Stromal cell of bone marrow (primary cell): ENCODE measurements at regions not wholly inside any gene's neighbourhood (a gene's known extent, or its start where the extent isn't known, plus 50 kb on each side); places are given as distances from the start of the nearest gene placed in this dataset.
"Not testable (repeated sequence)": the region's sequence is repeated elsewhere in the genome, so short reads cannot be mapped to it uniquely, and the experiment has no call there.

Experiments used
- DNase-seq: peaks from one replicate; pipeline ENCODE4 v3.0.0-alpha.2; 2012; ENCODE audit warnings: low read depth

DNA sequence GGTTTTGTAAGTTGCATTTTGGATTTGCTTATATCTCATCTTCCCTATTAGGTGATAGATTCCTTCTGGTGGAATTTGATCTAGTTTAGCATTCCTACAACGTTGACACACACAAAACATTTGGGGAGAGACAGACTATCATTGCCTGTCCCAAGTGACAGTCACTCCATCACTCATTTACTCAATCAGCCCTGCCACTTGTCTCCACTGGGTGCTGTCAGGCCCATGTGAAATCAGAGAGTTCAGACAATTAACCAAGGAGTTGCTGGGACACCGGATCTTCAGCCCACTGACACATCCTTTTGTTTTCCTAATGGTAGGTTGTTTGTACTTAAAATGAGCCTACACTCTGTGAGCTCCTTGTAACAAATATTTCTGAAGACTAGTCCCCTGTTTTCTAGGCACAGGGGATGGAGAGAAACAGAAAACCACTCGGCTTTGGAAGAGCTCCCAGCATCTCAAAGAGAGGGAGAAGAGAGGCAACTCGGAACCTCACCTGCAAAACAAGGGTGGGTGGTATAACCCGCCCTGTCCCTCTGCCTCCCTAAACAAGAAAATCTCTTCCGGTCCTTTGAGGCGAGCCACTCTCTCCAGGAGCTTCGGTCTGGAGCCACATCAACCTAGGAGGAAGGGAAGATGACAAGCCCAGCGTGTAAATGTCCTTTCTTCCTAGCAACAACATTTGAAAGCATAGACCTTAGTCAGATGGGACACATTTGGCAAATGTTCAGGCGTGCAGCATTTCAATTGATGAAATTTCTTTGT lies 440.9 kb upstream of the KLF12 start:
- no peak for DNase-seq

DNA sequence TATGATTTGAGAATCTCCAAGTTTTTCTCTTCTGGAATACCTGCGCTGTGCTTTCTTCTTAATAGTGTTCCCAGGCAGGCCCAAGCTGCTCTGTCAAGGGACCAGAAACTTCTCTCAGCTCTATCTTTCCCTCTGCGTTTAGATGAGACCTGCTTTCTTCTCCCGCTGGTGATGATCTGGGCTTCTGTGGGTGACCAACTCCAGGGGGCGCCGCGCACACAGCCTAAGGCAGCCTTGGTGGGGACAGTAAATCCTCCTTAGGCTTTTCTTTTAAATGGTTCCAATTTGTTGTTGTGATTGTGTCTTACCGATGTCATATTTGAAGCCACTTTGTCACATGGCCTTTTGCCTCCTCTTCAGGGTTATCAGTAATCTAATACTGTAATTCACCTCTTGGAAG lies 439.4 kb upstream of the KLF12 start:
- DNase-seq: no peak

DNA sequence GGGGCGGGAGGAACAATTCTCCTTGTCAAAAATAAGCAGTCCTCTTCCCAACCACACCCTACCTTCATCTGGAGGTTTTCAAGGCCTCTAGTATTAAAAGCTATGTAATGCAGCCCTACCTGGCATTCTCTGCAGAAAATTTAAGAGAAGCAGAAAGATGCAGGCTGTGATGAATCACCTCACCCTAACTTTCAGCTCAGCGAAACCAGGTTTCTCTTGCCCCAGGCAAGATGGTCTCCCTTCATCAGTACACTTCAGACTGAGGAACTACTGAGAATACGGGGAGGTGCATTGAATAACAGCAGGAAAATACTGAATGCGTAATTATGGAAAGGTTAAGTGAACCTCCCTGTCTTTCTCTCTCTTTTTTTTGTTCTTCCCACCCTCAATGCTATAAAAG lies 437.6 kb upstream of the KLF12 start:
- no peak for DNase-seq

DNA sequence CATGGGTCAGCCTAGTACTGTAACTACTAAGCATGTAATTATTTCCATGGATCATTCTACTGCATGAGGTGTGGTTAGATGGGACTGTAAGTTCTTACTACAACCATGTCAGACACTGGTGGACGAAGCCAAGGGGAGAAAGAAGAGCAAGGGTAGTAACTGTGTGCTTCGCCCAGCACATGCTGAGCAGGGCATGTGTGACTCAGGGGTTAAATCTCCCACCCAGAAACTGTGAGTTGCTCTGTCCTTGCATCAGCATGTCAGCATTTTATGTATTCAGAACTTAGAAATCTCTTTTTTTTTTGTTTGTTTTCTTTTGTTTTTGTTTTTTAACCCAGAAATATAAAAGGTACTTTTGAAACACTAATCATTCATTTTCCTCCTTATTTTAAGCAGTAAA lies 436.6 kb upstream of the KLF12 start:
- no peak for DNase-seq

DNA sequence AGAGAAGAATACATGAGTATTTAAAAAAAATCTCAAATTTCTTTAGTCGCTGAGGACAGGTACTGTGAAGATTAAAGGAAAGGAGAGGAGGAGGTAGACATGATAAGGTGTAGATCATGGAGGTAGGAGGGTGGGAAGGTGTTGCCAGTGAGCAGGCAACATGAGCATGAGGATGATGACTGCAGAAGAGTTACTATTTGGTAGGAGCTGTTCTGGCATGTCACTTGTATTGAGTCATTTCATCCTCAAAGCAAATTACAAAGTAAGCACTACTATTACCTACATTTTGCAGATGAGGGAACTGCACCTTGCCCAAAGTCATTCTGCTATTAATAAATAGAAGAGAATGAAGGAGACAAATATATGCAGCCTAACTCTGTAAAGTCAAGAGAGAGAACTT lies 435.8 kb upstream of the KLF12 start:
- DNase-seq: no peak

DNA sequence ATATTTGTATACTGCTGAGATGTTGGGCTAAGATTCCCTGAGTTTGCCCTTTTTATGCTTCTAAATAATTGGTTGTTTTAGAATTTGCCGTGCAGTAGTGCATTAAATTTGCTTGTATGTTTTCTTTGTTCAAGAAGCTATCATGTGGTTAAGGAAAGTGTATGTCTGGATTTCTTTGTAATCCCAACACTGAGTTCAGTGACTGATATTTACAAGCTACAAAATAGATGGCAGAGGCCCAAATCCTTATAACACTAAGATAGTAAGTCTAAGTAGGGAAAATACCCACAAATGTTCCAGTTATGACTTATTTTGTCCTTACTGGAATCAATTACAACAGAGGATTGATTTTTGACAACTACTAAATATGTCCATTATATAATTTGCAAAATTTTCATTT lies 435.0 kb upstream of the KLF12 start:
- DNase-seq: no peak

DNA sequence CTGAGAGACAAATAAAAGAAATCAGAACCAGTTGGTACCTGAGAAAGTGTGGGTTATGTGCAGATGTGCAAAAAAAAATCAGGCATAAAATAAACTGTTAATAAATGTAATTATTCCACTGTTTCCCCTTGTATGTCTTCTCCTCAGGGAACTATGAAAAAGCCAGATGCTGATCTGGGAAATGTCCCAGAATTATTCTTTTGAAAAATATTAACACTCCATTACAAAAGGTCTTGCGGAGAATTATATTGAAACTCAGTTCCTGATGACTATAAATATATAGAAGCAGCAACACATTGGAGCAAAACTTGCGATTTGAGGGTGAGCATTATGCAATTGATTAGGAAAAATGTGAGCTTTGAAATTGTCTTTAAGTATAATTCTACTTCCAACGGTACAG lies 433.3 kb upstream of the KLF12 start:
- no peak for DNase-seq

DNA sequence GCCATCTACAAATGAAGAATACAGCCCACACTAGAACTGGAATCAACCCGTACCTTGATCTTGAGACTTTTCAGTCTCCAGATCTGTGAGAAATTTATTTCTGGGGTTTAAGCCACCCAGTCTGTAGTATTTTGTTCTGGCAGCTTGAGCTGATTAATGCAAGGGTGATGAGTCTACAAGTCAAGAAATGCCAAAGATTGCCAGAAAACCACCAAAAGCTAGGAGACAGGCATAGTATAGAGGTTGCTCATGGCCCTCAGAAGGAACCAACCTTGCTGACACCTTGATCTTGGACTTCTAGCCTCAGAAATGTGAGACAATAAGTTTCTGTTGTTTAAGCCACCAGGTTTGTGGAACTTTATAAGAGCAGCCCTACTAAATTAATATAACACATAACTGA lies 428.2 kb upstream of the KLF12 start:
- no peak for DNase-seq

DNA sequence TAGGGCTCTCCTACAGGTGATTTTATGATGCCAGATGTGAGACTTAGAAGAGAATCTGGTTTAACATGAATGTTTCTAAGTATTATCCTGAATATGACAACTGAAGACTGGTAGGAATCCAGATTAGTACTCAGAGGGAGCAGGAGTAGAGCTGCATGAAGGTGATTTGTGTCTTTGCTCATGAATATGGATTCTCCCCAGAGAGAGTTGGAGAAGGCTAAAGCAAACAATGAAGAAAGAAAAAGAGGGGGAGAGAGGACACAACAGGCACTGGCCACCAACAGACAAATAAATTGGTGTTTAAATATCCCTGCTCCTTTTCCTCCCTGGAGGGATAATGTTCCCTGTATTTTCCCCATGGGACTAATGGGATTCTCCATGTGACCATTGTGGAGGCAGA lies 427.0 kb upstream of the KLF12 start:
- DNase-seq: no peak

DNA sequence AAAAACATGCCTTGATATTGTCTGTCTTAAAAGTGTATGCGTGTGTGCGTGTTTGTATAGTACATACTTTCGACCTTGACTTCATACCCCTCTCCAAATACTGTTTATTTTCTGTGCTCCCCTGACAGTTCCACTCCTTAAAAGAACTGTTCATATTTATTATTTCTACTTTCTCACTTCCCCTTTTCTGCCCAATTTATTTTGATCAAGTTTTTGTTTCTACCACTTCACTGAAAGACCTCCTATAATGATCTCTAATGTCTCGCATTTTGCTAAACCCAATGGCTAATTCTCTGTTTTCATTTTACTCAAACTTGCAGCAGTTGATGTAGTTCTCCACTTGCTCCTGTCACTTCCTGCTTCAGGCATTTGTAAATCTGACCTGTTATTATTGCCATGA lies 426.1 kb upstream of the KLF12 start:
- DNase-seq: no peak

DNA sequence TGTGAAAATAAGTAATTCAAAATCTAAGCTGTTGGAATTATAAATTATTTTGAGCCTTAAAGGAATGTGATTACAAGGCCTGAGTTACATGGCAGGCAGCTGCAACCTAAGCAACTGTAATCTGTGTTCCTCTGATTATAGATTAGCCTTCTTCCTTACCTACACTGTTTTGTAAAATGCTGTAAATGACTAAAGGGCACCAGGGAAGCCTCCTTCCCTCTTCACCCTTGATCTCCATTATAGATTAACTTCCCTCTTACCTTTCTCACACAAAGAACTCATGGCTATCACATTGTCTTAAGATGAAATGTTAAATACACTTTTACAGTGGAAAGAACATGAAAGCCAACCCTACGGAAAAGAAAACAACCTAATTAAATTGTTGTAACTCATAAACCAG lies 423.7 kb upstream of the KLF12 start:
- no peak for DNase-seq

DNA sequence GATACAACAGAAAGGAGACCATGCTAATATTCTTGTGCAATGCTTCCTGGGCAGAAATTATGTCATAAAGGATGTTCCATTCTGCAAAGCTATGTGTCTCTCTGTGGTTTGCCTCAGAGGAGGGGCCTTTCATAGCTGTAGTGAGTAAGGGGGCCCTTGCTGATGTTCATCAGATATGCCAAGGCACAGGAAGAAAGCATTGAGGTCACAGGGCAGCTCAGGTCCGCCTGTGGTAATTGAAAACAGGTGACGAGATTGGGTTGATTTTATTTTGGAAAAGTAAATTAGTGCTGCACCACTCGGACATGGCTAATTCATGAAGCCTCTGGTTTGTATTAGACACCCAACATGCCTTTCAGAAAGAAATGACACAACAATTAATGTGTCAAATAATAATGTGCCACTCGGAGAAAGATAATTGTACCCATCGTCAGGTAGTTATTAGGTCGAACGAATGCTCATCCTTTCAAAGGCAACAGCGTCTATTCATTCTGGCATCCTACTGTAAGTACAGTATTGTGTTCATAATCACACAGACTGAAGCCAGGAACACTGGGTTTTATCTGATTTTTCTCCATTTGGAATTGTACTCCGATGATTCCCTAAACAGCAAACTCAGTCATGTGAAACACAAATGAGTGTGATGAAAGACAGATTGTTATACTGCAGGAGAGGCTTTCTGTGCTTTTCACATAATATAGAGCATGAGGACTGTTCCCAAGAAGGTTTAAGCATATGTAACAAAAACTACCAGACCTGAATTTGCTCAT lies 421.6 kb upstream of the KLF12 start:
- DNase-seq: no peak

DNA sequence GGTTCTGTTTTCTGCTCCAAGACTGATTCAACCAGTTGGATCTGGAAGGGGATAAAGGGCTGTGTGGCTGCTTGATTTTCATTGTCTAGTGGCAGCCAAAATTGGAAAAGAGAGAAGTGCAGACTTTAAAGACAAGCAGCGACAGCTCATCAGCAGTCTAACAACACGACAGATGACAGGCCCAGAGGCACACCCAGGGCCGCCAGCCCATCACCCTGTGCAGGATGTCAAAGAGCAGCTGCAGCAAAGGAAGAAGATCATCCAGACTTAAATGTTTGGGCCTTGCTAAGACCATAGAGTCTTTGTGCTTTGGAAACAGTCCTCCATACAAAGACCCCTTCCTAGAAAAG lies 421.0 kb upstream of the KLF12 start:
- DNase-seq: no peak

DNA sequence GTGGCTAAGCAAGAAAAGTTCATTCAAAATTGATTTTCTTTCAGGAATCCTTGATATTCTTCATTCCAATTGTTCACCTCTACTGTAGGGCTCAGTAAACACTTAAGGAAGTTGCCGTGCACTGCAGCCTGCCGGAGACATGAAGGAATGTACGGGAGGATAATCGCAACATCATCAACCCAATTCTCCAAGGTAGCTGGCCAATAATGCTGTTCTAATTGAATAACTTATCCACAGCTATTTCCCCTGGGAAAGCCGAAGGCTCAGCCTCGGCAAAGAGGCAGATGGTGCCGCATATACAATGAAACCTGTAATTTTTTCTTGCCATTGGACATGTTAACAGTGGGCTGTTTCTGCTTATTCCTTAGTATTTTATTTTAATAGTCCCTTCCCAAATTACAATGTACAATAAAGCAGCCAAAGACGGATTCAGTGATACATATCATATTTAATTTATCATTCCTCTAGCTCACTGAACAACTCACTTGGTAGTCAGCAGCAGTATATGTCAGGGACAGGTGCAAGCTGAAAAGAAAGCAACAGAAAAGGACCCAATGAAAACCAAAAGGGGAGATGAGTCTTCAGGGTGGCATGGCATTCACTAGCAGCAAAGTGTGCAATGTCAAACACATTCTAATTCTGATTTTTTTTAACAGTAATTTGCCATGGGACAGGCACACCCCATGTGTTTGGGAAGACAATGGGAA lies 420.5 kb upstream of the KLF12 start:
- no peak for DNase-seq

DNA sequence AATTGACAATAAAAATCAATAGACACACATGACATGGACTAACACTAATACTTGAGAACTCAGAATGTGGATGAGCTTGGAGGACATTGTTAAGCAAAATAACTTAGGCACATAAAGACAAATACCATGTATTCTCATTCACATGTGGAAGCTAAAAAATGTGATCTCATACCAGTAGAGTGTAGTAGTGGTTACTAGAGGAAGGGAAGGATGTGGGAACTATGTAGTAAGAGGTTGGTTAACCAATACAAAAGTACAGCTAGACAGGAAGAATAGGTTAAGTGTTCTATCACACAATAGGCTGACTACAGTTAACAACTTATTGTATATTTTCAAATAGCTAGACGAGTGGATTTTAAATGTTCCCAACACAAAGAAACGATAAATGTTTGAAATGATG lies 415.8 kb upstream of the KLF12 start:
- DNase-seq: no peak

DNA sequence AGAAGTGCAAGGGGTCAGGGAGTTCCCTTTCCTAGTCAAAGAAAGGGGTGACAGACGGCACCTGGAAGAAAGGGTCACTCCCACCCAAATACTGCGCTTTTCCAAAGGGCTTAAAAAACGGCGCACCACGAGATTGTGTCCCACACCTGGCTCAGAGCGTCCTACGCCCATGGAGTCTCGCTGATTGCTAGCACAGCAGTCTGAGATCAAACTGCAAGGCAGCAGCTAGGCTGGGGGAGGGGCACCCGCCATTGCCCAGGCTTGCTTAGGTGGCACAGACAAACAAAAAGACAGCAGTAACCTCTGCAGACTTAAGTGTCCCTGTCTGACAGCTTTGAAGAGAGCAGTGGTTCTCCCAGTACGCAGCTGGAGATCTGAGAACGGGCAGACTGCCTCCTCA lies 402.4 kb upstream of the KLF12 start:
- DNase-seq: not testable (repeated sequence)

DNA sequence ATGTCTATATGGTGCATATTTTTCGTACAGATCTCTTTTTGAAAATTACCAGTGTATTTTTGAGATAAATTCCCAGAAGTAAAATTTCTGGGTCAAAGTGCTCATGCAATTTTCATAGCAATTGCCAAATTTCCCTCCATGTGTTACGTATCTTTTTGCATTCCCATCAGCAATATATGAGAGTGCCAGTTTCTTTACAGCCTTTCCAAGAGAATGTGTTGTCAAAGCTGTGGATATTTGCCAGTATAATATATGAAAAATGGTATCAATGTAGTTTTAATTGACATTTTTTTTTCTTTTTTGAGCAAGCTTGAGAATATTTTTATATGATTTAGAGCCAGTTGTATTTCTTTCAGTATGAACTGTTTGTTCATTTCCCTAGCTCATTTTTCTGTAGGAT lies 399.0 kb upstream of the KLF12 start:
- DNase-seq: no peak

DNA sequence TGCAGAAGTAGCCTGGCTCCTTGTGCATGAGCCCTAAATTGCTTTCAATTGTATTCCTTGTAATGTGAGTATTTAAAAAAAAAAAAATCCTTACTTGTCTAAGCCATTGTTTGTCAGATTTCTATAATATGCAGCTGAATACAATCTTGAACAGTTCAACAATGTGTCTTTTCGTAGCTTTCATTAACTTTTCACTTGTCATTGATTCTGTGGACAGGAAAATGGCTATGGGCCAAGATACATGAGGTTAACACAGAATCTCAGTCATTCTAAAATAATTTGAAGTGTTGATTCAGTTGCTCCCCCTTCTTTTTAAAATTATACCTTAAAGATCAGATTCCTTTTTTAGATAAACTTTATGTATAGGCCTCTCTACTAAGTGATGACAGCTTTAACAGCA lies 395.8 kb upstream of the KLF12 start:
- no peak for DNase-seq

DNA sequence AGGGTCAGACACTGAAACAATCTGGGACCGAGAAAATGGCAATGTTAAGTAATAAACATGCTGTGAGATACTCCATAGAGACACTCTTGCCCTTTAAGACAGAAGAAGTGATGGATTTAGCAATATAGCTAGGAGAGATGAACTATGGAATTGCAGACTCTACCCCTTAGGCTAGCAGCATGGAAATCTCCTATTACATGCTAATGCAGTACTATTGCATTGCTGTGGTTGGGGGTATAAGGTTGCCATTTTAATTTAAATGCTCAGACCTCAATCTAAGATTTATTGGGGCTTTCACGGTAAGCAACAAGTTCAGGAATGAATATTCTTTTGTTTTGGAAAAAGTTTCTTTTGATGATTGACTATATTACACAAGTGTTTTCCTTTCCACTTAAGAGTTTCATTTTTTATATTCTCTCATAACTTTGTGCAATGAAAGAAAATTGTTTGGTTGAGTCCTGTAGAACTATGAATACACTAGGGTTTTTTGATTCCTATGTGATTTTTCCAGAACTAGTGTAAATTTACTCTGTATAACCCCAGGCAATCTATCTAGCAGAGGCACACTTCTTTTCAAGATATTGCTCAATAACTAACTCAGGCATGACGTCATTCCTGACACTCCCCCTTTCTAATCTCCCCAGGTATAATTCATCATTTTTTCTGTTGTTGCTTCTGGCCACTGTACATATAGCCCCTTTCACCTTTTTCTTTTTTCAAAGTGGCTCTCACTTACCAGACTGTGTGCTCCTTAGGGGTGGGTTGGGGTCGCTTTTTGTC lies 394.7 kb upstream of the KLF12 start:
- DNase-seq: no peak

DNA sequence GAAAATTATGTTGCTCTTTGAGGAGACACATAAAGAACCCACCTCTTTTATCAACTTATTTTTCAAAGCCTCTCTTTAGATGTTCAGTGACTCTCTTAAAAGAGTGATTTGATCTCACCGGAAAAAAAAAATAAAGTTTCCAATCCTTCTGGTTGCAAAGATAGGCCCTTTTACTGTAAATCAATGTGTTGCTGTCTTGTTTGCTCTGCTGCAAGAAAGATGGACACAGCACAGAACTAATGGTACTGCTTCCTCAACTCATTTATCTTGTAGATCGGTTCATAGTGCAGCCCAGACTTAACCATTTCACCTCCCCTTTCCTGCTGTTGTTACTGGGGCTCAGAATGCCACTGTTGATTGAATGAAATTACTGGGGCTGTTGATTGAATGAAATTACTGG lies 388.9 kb upstream of the KLF12 start:
- no peak for DNase-seq

DNA sequence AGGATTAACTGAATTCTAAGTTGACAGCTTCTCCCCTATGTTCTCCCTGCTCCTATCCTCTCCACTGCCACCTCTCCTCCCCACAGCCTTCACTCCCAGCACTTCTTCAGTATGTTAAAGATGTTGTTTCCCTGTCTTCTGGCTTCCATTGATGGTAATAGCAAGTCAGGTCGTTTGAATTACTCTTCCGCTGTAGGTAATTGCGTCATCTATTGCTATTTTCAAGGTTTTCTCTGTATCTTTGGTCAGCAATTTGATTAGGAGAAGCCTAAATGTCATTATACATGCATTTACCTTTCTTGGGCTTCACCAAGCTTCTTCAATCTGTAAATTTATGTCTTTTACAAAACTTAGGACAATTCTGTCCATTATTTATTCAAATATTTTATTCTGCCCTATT lies 377.3 kb upstream of the KLF12 start:
- no peak for DNase-seq

DNA sequence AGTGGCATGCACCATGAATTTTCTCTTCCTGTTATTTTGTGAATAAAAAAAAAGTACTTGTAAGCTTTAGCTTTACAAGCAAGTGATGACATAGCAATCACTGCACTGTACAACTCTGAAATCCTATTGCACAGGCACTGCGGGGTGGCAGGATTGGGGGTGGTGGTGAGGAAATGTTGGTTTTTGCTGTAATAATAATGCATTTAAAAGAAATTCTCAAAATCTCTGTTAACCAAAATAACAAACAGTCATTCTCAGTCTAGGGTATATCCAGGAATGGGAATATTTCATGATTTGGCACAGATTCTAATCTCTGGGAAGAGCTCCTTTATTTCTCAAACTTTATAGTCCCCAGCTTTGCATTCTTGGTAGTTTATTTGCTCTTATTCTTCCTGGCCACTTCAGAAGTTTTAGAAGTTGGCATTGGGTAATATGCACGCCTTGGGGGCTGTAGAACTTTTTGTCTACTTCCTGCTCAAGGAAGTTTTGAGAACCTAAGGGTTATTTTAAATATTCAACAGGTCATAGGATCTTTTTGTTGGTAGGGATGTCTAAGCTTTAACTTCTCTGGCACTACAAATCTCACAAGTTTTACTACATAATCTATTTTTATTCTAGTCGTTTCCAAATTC lies 353.0 kb upstream of the KLF12 start:
- no peak for DNase-seq
